GM13976 (cell line): ENCODE measurements at regions not wholly inside any gene's neighbourhood (a gene's known extent, or its start where the extent isn't known, plus 50 kb on each side); places are given as distances from the start of the nearest gene placed in this dataset.

Source experiments
- DNase-seq: peaks from one replicate; pipeline ENCODE4 v3.0.0; 2012; ENCODE audit warnings: low spot score
- CTCF ChIP-seq: IDR thresholded peaks from 2 replicates; pipeline ENCODE4 v1.5.1; 2012; ENCODE audit warnings: borderline replicate concordance, mild to moderate bottlenecking; ENCODE audit not compliant: insufficient read depth; ENCODE audit errors: extremely low read depth, missing control alignments, control extremely low read depth
- in situ Hi-C: fragments of 300-500 bp; cut with MboI; formaldehyde crosslinking; loops from one replicate; pipeline ENCODE4 v1.12.0; 2022; ENCODE audit warnings: low sequenced_read_pairs, mixed read lengths, inconsistent platforms; ENCODE audit not compliant: unreplicated experiment

DNA sequence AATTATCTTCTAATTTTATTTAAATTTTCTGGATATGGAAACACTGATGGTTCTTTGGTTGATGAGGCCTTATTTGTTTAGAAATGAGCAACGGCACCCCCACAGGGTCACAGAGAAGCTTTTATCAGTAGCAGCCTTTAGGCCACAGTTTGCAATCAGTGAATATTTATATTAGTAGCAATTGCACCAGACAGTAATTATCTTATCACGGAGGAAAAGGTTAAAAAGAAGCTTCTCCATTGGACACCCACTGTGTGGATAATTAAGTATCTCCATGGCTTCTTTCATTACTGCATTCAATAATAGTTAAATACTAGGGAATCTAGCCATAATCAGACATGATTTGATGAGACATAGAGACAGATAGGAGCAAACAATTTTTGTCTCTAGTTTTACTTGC lies 2099.2 kb upstream of the PCDH20 start:
- DNase-seq, result no peak
- TF ChIP-seq CTCF, result no peak
- in situ Hi-C loops, result no loop called here

DNA sequence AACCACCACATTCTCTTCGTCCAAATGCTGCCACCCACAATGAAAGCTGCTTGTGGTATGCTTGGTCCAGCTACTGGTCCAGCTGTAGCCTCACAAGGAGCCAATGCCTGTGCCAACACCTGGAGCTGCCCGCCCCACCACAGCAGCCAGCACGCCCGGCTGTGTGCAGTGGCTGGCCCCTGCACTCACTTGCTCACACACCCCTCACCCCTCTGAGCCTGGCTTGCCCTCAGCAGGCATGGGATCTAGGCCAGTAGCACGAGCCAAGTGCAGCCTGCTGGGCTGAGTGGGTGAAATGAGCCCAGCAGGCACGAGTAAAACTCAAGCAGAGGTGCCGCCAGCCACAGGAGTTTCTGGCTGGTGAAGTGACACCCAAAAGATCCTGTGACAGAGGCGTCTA lies 2096.4 kb upstream of the PCDH20 start:
- in situ Hi-C loops, result no loop called here
- TF ChIP-seq CTCF, result no peak

GRCh38 chr13:63501702-63502101 lies 2086.1 kb upstream of the PCDH20 start:
- DNase-seq, result no peak
- in situ Hi-C loops, result no loop called here
- no peak for TF ChIP-seq CTCF

More for the DNA sequence above, 2096.4 kb upstream of the PCDH20 start:
- no peak for DNase-seq

GRCh38 chr13:63497601-63498000 lies 2082.0 kb upstream of the PCDH20 start:
- in situ Hi-C loops, result no loop called here
- DNase-seq, result no peak
- TF ChIP-seq CTCF, result no peak

DNA sequence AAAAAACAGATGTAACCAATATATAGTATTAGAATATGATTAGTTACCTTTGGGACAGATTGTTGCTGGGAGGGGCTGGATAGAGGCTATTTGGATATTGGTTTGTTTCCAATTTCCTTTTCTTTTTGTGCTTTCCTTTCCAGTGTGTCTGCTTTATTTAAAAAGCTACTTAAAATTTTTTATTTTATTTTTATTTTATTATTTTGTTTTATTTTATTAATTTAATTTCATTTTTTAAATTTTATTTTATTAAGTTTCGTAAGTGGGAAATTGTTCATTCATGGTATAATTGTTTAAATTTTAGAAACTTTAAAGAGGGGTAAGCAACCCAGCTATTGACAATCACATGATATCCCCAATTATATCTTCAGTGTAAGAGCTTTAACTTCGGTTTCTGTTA lies 2077.0 kb upstream of the PCDH20 start:
- TF ChIP-seq CTCF, result no peak
- in situ Hi-C loops, result no loop called here
- DNase-seq, result no peak

DNA sequence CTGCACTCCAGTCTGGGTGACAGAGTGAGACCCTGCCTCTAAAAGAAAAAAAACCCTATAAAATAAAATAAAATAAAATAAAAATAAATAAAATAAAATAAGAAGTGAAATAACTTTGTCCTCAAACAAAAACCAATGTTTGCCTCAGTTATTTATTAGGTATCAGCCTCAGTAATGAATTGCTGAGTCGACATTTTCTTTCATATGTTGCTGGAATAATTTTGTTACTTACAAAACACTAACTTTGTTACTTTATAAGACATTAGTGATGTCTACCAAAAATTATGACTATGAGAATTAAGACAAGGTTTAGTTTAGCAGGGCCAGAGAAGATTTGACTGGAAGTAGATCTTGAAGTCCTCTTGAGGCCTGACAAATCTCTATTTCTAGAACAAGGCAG lies 2074.5 kb upstream of the PCDH20 start:
- no peak for DNase-seq
- in situ Hi-C loops, result no loop called here
- TF ChIP-seq CTCF, result no peak

GRCh38 chr13:63481334-63481733 lies 2065.7 kb upstream of the PCDH20 start:
- no peak for DNase-seq
- in situ Hi-C loops, result no loop called here
- no peak for TF ChIP-seq CTCF
